Fibroblast of skin of right quadriceps (primary cell): ENCODE measurements at regions not wholly inside any gene's neighbourhood (a gene's known extent, or its start where the extent isn't known, plus 50 kb on each side); places are given as distances from the start of the nearest gene placed in this dataset.

Source experiments
- DNase-seq: peaks from one replicate; pipeline ENCODE4 v3.0.0-alpha.2; 2013

- DNase-seq: no peak
Measured at GRCh38 chr12:72082986-72083820, 144.6 kb downstream of the TPH2 start.

GRCh38 chr12:72084061-72084460 is 145.4 kb downstream of the TPH2 start:
- no peak for DNase-seq

GRCh38 chr12:72084880-72085279 is 146.2 kb downstream of the TPH2 start:
- no peak for DNase-seq

GRCh38 chr12:72089678-72090077 is 151.0 kb downstream of the TPH2 start:
- no peak for DNase-seq

- DNase-seq: no peak
Measured at GRCh38 chr12:72093424-72093823, 154.8 kb downstream of the TPH2 start.

- DNase-seq: no peak
Measured at GRCh38 chr12:72093930-72094329, 155.3 kb downstream of the TPH2 start.

- DNase-seq: no peak
Measured at GRCh38 chr12:72094490-72094889, 155.8 kb downstream of the TPH2 start.

GRCh38 chr12:72095025-72095424 is 156.4 kb downstream of the TPH2 start:
- no peak for DNase-seq

- no peak for DNase-seq
Measured at GRCh38 chr12:72098622-72099021, 160.0 kb downstream of the TPH2 start.

- no peak for DNase-seq
Measured at GRCh38 chr12:72100854-72101253, 162.2 kb downstream of the TPH2 start.

- no peak for DNase-seq
Measured at GRCh38 chr12:72102150-72102549, 163.5 kb downstream of the TPH2 start.

GRCh38 chr12:72105849-72106248 is 166.3 kb upstream of the TRHDE start:
- DNase-seq: no peak

GRCh38 chr12:72110937-72111650 is 161.1 kb upstream of the TRHDE start:
- no peak for DNase-seq

GRCh38 chr12:72111706-72112105 is 160.5 kb upstream of the TRHDE start:
- no peak for DNase-seq

- no peak for DNase-seq
Measured at GRCh38 chr12:72133497-72134055, 138.6 kb upstream of the TRHDE start.

- no peak for DNase-seq
Measured at GRCh38 chr12:72134246-72135020, 137.7 kb upstream of the TRHDE start.

- DNase-seq: peak; percentile 0
Measured at GRCh38 chr12:72135021-72135301, 137.2 kb upstream of the TRHDE start.

- DNase-seq: no peak
Measured at GRCh38 chr12:72136792-72137191, 135.4 kb upstream of the TRHDE start.

GRCh38 chr12:72139411-72139810 is 132.8 kb upstream of the TRHDE start:
- DNase-seq: no peak

GRCh38 chr12:72141381-72141780 is 130.8 kb upstream of the TRHDE start:
- peak; percentile 3 for DNase-seq

- DNase-seq: no peak
Measured at GRCh38 chr12:72144553-72144952, 127.6 kb upstream of the TRHDE start.

GRCh38 chr12:72146495-72146894 is 125.7 kb upstream of the TRHDE start:
- DNase-seq: no peak

GRCh38 chr12:72148709-72149108 is 123.5 kb upstream of the TRHDE start:
- no peak for DNase-seq

- DNase-seq: no peak
Measured at GRCh38 chr12:72162875-72163274, 109.3 kb upstream of the TRHDE start.
